Tibial nerve (tissue), 4 donors: ENCODE measurements at regions not wholly inside any gene's neighbourhood (a gene's known extent, or its start where the extent isn't known, plus 50 kb on each side); places are given as distances from the start of the nearest gene placed in this dataset.

Experiments
- DNase-seq, 2 donors: peaks; one replicate each; pipeline ENCODE4 v3.0.0-alpha.2; 2019; ENCODE audit warnings: low spot score in 2 of 2
- H3K27ac ChIP-seq, 4 donors: fragments of 200-600 bp; sonication (generic) in 3 of 4; one replicate each; pipeline ENCODE4 v1.5.1; 2017 to 2019; ENCODE audit warnings: mild to moderate bottlenecking in 1 of 4
- H3K27me3 ChIP-seq, 2 donors: fragments of 200-600 bp; sonication (generic) in 1 of 2; one replicate each; pipeline versions ENCODE4 v1.5.1 to v1.6.0; 2017 to 2019
- H3K36me3 ChIP-seq, 3 donors: fragments of 200-600 bp; sonication (generic); one replicate each; pipeline ENCODE4 v1.5.1; 2018 to 2019
- H3K4me1 ChIP-seq, 4 donors: fragments of 200-600 bp; sonication (generic) in 3 of 4; one replicate each; pipeline ENCODE4 v1.5.1; 2017 to 2019
- H3K4me3 ChIP-seq, 4 donors: fragments of 200-600 bp; sonication (generic) in 3 of 4; one replicate each; pipeline ENCODE4 v1.5.1; 2017 to 2019; ENCODE audit warnings: mild to moderate bottlenecking in 1 of 4, moderate library complexity in 1 of 4
- H3K9me3 ChIP-seq, 4 donors: fragments of 200-600 bp; sonication (generic) in 3 of 4; one replicate each; pipeline ENCODE4 v1.5.1; 2017 to 2019
- CTCF ChIP-seq, 5 experiments: fragments of 200-600 bp in 3 of 5; fragments of 450-650 bp in 2 of 5; sonication (generic) in 3 of 5; IDR thresholded peaks; one replicate each; pipeline ENCODE4 v1.5.1; 2016 to 2019; ENCODE audit warnings: antibody characterized with exemption in 5 of 5, mild to moderate bottlenecking in 3 of 5, moderate library complexity in 2 of 5
- EP300 ChIP-seq, 2 donors: sonication (generic); formaldehyde crosslinking; IDR thresholded peaks; one replicate each; pipeline ENCODE4 v1.6.1; 2017; ENCODE audit warnings: antibody characterized with exemption in 2 of 2, mild to moderate bottlenecking in 1 of 2
- POLR2A ChIP-seq, 2 donors: fragments of 450-650 bp; IDR thresholded peaks; one replicate each; pipeline ENCODE4 v1.6.1; 2017; ENCODE audit warnings: antibody characterized with exemption in 2 of 2, mild to moderate bottlenecking in 2 of 2, moderate library complexity in 2 of 2
- WGBS, 2 donors: methylation state at CpG; one replicate each; pipeline ENCODE4 v1.1.5; 2018; 5-methylcytosine and 5-hydroxymethylcytosine counted together

GRCh38 chr17:71821511-71821910 lies 299.3 kb upstream of the SOX9 start:
- Histone ChIP-seq H3K9me3 (no peaks in the 10 kb centered on the region), H3K4me3 (no peak overlapping the region), H3K36me3 (no peaks in the 10 kb centered on the region), H3K4me1 (no peaks in the 10 kb centered on the region), H3K27me3 (no peaks in the 10 kb centered on the region), H3K27ac (no peak overlapping the region)
- 80% methylated on average over 4 of the region's 4 CpGs for WGBS, 2 donors
- TF ChIP-seq POLR2A (IDR thresholded peaks at IDR 0.05) (no peak), CTCF (IDR thresholded peaks at IDR 0.05) (no peak), EP300 (IDR thresholded peaks at IDR 0.05) (no peak)
- no peak for DNase-seq

- Histone ChIP-seq H3K36me3 (no peaks in the 10 kb centered on the region), H3K27me3 (no peaks in the 10 kb centered on the region), H3K9me3 (no peaks in the 10 kb centered on the region), H3K4me1 (peaks cover 0 to 6% (median 0%) of the 10 kb centered on the region in 4 donors), H3K4me3 (no peak overlapping the region), H3K27ac (no peak overlapping the region)
- no peak for TF ChIP-seq POLR2A (IDR thresholded peaks at IDR 0.05)
- TF ChIP-seq EP300 (IDR thresholded peaks at IDR 0.05): no peak
- TF ChIP-seq CTCF (IDR thresholded peaks at IDR 0.05): no peak
- DNase-seq: no peak
- 55 to 57% methylated on average over 4 of the region's 4 CpGs for WGBS, 2 donors
Observed at GRCh38 chr17:71824671-71825070, 296.1 kb upstream of the SOX9 start.

- DNase-seq: no peak
- Histone ChIP-seq H3K4me3 (no peak overlapping the region), H3K9me3 (no peaks in the 10 kb centered on the region), H3K27me3 (peaks cover 0 to 4% of the 10 kb centered on the region in 2 donors), H3K36me3 (no peaks in the 10 kb centered on the region), H3K27ac (no peak overlapping the region), H3K4me1 (peaks cover 0 to 6% (median 0%) of the 10 kb centered on the region in 4 donors)
- TF ChIP-seq POLR2A (IDR thresholded peaks at IDR 0.05) (no peak), CTCF (IDR thresholded peaks at IDR 0.05) (no peak), EP300 (IDR thresholded peaks at IDR 0.05) (no peak)
- 43 to 46% methylated on average over 4 of the region's 4 CpGs for WGBS, 2 donors
Observed at GRCh38 chr17:71825687-71826086, 295.1 kb upstream of the SOX9 start.

GRCh38 chr17:71828182-71828596 lies 292.6 kb upstream of the SOX9 start:
- no peak overlapping the region for H3K27ac ChIP-seq
- TF ChIP-seq POLR2A (IDR thresholded peaks at IDR 0.05): no peak
- TF ChIP-seq EP300 (IDR thresholded peaks at IDR 0.05): no peak
- TF ChIP-seq CTCF (IDR thresholded peaks at IDR 0.05): no peak
- H3K9me3 ChIP-seq: no peaks in the 10 kb centered on the region
- H3K27me3 ChIP-seq: peaks cover 0 to 13% of the 10 kb centered on the region in 2 donors
- no peak for DNase-seq
- WGBS, 2 donors: 6 to 8% methylated on average over 5 of the region's 5 CpGs
- no peaks in the 10 kb centered on the region for H3K36me3 ChIP-seq
- peaks cover 0 to 6% (median 0%) of the 10 kb centered on the region in 4 donors for H3K4me1 ChIP-seq
- no peak overlapping the region for H3K4me3 ChIP-seq

- 46 to 58% methylated on average over 7 of the region's 7 CpGs for WGBS, 2 donors
- TF ChIP-seq POLR2A (IDR thresholded peaks at IDR 0.05) (no peak), CTCF (IDR thresholded peaks at IDR 0.05) (no peak), EP300 (IDR thresholded peaks at IDR 0.05) (no peak)
- peaks cover 0 to 6% (median 0%) of the 10 kb centered on the region in 4 donors for H3K4me1 ChIP-seq
Observed at GRCh38 chr17:71830866-71831265, 290.0 kb upstream of the SOX9 start.

More at GRCh38 chr17:71830866-71831265, 290.0 kb upstream of the SOX9 start:
- Histone ChIP-seq H3K9me3 (no peaks in the 10 kb centered on the region), H3K4me3 (no peak overlapping the region), H3K27ac (no peak overlapping the region), H3K27me3 (peaks cover 0 to 13% of the 10 kb centered on the region in 2 donors), H3K36me3 (no peaks in the 10 kb centered on the region)
- DNase-seq: no peak
